ENCODE measurements at regions not wholly inside any gene's neighbourhood (a gene's known extent, or its start where the extent isn't known, plus 50 kb on each side); places are given as distances from the start of the nearest gene placed in this dataset.

GRCh38 chr6:22658934-22659333 is 89.6 kb downstream of the HDGFL1 start:
- no peaks in the 10 kb centered on the region for H3K27me3 ChIP-seq (ENCODE audit: control insufficient read depth, insufficient read depth, low read length)
- TF ChIP-seq CTCF (IDR thresholded peaks at IDR 0.05; ENCODE audit: insufficient read depth, low read length, poor library complexity, severe bottlenecking): no peak
- no peaks in the 10 kb centered on the region for H3K36me3 ChIP-seq (ENCODE audit: control insufficient read depth, insufficient read depth, low read length)
- no peak overlapping the region for H3K4me3 ChIP-seq (ENCODE audit: low read depth, low read length)
- DNase-seq (ENCODE audit: low read depth): no peak

- no peak for TF ChIP-seq CTCF (IDR thresholded peaks at IDR 0.05; ENCODE audit: insufficient read depth, low read length, poor library complexity, severe bottlenecking)
- DNase-seq (ENCODE audit: low read depth): no peak
- Histone ChIP-seq H3K4me3 (ENCODE audit: low read depth, low read length) (no peak overlapping the region), H3K27me3 (ENCODE audit: control insufficient read depth, insufficient read depth, low read length) (no peaks in the 10 kb centered on the region), H3K36me3 (ENCODE audit: control insufficient read depth, insufficient read depth, low read length) (no peaks in the 10 kb centered on the region)
Observed at GRCh38 chr6:22664968-22665367, 95.6 kb downstream of the HDGFL1 start.

- H3K4me3 ChIP-seq (ENCODE audit: low read depth, low read length): no peak overlapping the region
- H3K27me3 ChIP-seq (ENCODE audit: control insufficient read depth, insufficient read depth, low read length): no peaks in the 10 kb centered on the region
- H3K36me3 ChIP-seq (ENCODE audit: control insufficient read depth, insufficient read depth, low read length): no peaks in the 10 kb centered on the region
- TF ChIP-seq CTCF (IDR thresholded peaks at IDR 0.05; ENCODE audit: insufficient read depth, low read length, poor library complexity, severe bottlenecking): no peak
- no peak for DNase-seq (ENCODE audit: low read depth)
Observed at GRCh38 chr6:22666021-22666420, 96.7 kb downstream of the HDGFL1 start.

- H3K27me3 ChIP-seq (ENCODE audit: control insufficient read depth, insufficient read depth, low read length): no peaks in the 10 kb centered on the region
- no peak for TF ChIP-seq CTCF (IDR thresholded peaks at IDR 0.05; ENCODE audit: insufficient read depth, low read length, poor library complexity, severe bottlenecking)
- H3K4me3 ChIP-seq (ENCODE audit: low read depth, low read length): no peak overlapping the region
- H3K36me3 ChIP-seq (ENCODE audit: control insufficient read depth, insufficient read depth, low read length): no peaks in the 10 kb centered on the region
- no peak for DNase-seq (ENCODE audit: low read depth)
Observed at GRCh38 chr6:22666586-22666985, 97.2 kb downstream of the HDGFL1 start.

- Histone ChIP-seq H3K4me3 (ENCODE audit: low read depth, low read length) (no peak overlapping the region), H3K27me3 (ENCODE audit: control insufficient read depth, insufficient read depth, low read length) (no peaks in the 10 kb centered on the region), H3K36me3 (ENCODE audit: control insufficient read depth, insufficient read depth, low read length) (no peaks in the 10 kb centered on the region)
- TF ChIP-seq CTCF (IDR thresholded peaks at IDR 0.05; ENCODE audit: insufficient read depth, low read length, poor library complexity, severe bottlenecking): no peak
- DNase-seq (ENCODE audit: low read depth): no peak
Observed at GRCh38 chr6:22667855-22668254, 98.5 kb downstream of the HDGFL1 start.

- DNase-seq (ENCODE audit: low read depth): no peak
- H3K4me3 ChIP-seq (ENCODE audit: low read depth, low read length): no peak overlapping the region
- H3K27me3 ChIP-seq (ENCODE audit: control insufficient read depth, insufficient read depth, low read length): no peaks in the 10 kb centered on the region
- TF ChIP-seq CTCF (IDR thresholded peaks at IDR 0.05; ENCODE audit: insufficient read depth, low read length, poor library complexity, severe bottlenecking): no peak
- H3K36me3 ChIP-seq (ENCODE audit: control insufficient read depth, insufficient read depth, low read length): no peaks in the 10 kb centered on the region
Observed at GRCh38 chr6:22668307-22668706, 98.9 kb downstream of the HDGFL1 start.

Measured in kidney epithelial cell (primary cell).